ENCODE measurements at regions not wholly inside any gene's neighbourhood (a gene's known extent, or its start where the extent isn't known, plus 50 kb on each side); places are given as distances from the start of the nearest gene placed in this dataset.

DNA sequence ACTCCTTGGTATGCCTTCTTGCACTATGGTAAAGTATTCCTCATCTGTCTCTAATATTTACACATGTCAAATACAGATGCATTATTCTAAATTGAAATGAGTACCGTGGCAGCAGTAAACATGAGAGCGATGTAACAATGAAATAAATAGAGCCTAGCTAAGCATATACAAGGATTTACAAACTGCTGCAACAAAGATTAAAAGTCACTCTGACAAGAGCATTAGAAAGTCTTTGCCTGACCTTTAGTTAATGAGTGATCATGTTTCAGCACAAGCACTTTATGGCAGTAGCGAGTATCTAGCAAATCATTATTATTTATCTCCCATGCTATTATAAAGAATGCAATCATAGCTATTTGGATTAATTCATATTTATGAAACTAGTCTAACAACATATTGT is 547.0 kb upstream of the NDST4 start:
- no peaks in the 10 kb centered on the region for H3K4me1 ChIP-seq (ENCODE audit: insufficient read depth, low read length)
- DNase-seq (ENCODE audit: low spot score) = no peak
- no peaks in the 10 kb centered on the region for H3K79me2 ChIP-seq (ENCODE audit: insufficient read depth, low read length)
- TF ChIP-seq, protein P1, sequence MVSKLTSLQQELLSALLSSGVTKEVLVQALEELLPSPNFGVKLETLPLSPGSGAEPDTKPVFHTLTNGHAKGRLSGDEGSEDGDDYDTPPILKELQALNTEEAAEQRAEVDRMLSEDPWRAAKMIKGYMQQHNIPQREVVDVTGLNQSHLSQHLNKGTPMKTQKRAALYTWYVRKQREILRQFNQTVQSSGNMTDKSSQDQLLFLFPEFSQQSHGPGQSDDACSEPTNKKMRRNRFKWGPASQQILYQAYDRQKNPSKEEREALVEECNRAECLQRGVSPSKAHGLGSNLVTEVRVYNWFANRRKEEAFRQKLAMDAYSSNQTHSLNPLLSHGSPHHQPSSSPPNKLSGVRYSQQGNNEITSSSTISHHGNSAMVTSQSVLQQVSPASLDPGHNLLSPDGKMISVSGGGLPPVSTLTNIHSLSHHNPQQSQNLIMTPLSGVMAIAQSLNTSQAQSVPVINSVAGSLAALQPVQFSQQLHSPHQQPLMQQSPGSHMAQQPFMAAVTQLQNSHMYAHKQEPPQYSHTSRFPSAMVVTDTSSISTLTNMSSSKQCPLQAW (CRISPR knock-in tag; IDR thresholded peaks at IDR 0.05) = no peak
- TF ChIP-seq KLF13 (CRISPR knock-in tag; IDR thresholded peaks at IDR 0.05) = no peak
- no peak for TF ChIP-seq PLRG1 (conservative IDR thresholded peaks at IDR 0.05)
- no peak for TF ChIP-seq SP4 (CRISPR knock-in tag; IDR thresholded peaks at IDR 0.05)
- H3K4me3 ChIP-seq (replicated peaks in 1 of 3; ENCODE audit: insufficient read depth in 1 of 3, low read depth in 2 of 3, low read length in 3 of 3) = no peak overlapping the region
- H3K27ac ChIP-seq (ENCODE audit: extremely low read length, insufficient read depth, low read length) = no peak overlapping the region
- no peak for ATAC-seq
- no peak overlapping the region for H3K4me2 ChIP-seq (ENCODE audit: low read depth, low read length)
- in situ Hi-C loops (cut with HindIII; ENCODE audit: extremely low pct_ligation_motif_present, low pct_unique_long_range_greater_than_20kb) (no loop called here), intact Hi-C loops (cut with micrococcal nuclease; ENCODE audit: unreplicated experiment) (no loop called here)
- WGBS (ENCODE audit: low lambda C conversion rate) = 0% methylated on average over 3 of the region's 3 CpGs
- H3K9ac ChIP-seq (ENCODE audit: insufficient read depth, low read depth, low read length) = no peak overlapping the region
- ChIA-PET POLR2A (no interaction called here), CTCF (ENCODE audit: low intra/inter-chr PET ratio, low total read pairs) (no interaction called here)
- no peaks in the 10 kb centered on the region for H3K36me3 ChIP-seq (replicated peaks in 1 of 2; ENCODE audit: control insufficient read depth in 1 of 2, insufficient read depth in 2 of 2, low read length in 2 of 2)
- no TSS peak for BruUV-seq (replicated peaks)
- no peaks in the 10 kb centered on the region for H3K27me3 ChIP-seq (ENCODE audit: control insufficient read depth in 1 of 2, insufficient read depth in 2 of 2, low read length in 2 of 2)
- no peak overlapping the region for H2AFZ ChIP-seq (ENCODE audit: low read length)
- FAIRE-seq = no peak
- no peaks in the 10 kb centered on the region for H3K9me3 ChIP-seq (ENCODE audit: low read length)
- H4K20me1 ChIP-seq (ENCODE audit: insufficient read depth, low read length) = no peaks in the 10 kb centered on the region

DNA sequence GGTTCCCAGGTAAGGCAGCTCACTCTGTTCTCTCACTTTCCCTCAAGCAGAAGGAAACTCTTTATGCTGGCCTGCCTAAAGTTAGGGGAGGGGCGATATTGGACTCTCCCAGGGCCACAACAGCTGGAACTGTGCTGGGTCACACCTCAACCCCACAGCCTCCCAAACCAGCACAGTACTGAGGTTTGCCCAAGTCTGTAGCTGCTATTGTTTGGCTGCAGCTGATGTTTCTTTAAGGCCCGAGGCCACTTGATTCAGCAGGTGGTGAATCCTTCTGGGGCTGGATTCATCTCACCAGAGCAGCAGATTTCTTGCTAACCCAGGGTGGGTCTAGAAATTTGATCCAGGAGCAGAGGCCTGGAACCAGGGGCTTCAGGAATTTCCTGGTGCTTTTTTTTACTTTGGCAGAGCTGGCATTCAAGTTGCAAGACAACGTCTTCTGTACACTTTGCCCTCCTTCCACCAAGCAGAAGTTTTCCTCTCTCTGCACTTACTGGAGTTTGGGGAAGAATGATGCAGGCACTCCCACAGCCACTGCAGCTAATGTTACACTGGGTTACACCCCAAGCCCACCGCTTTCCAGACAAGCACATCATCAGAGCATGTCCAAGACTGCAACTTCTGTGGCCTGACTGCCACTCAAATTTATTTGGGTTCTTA is 544.7 kb upstream of the NDST4 start:
- Histone ChIP-seq H3K4me1 (ENCODE audit: insufficient read depth, low read length) (no peaks in the 10 kb centered on the region), H3K4me2 (ENCODE audit: low read depth, low read length) (no peak overlapping the region), H3K9me3 (ENCODE audit: low read length) (no peaks in the 10 kb centered on the region), H3K27ac (ENCODE audit: extremely low read length, insufficient read depth, low read length) (no peak overlapping the region), H3K36me3 (replicated peaks in 1 of 2; ENCODE audit: control insufficient read depth in 1 of 2, insufficient read depth in 2 of 2, low read length in 2 of 2) (no peaks in the 10 kb centered on the region), H3K79me2 (ENCODE audit: insufficient read depth, low read length) (no peaks in the 10 kb centered on the region), H3K9ac (ENCODE audit: insufficient read depth, low read depth, low read length) (no peak overlapping the region), H4K20me1 (ENCODE audit: insufficient read depth, low read length) (no peaks in the 10 kb centered on the region), H3K27me3 (ENCODE audit: control insufficient read depth in 1 of 2, insufficient read depth in 2 of 2, low read length in 2 of 2) (no peaks in the 10 kb centered on the region), H3K4me3 (replicated peaks in 1 of 3; ENCODE audit: insufficient read depth in 1 of 3, low read depth in 2 of 3, low read length in 3 of 3) (no peak overlapping the region), H2AFZ (ENCODE audit: low read length) (no peak overlapping the region)
- ChIA-PET POLR2A (no interaction called here), CTCF (ENCODE audit: low intra/inter-chr PET ratio, low total read pairs) (no interaction called here)
- FAIRE-seq = no peak
- intact Hi-C loops (cut with micrococcal nuclease; ENCODE audit: unreplicated experiment) = no loop called here
- no peak for ATAC-seq
- 0% methylated on average over 3 of the region's 4 CpGs for WGBS (ENCODE audit: low lambda C conversion rate)
- in situ Hi-C loops (cut with HindIII; ENCODE audit: extremely low pct_ligation_motif_present, low pct_unique_long_range_greater_than_20kb) = no loop called here
- DNase-seq (ENCODE audit: low spot score) = no peak
- BruUV-seq (replicated peaks) = no TSS peak
- TF ChIP-seq, protein P2, sequence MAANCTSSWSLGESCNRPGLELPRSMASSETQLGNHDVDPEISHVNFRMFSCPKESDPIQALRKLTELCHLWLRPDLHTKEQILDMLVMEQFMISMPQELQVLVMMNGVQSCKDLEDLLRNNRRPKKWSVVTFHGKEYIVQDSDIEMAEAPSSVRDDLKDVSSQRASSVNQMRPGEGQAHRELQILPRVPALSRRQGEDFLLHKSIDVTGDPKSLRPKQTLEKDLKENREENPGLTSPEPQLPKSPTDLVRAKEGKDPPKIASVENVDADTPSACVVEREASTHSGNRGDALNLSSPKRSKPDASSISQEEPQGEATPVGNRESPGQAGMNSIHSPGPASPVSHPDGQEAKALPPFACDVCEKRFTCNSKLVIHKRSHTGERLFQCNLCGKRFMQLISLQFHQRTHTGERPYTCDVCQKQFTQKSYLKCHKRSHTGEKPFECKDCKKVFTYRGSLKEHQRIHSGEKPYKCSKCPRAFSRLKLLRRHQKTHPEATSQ (CRISPR knock-in tag; IDR thresholded peaks at IDR 0.05; ENCODE audit: borderline replicate concordance) = no peak
- TF ChIP-seq SAP130 (CRISPR knock-in tag; IDR thresholded peaks at IDR 0.05; ENCODE audit: low read depth) (no peak), ZNF253 (CRISPR knock-in tag; IDR thresholded peaks at IDR 0.05; ENCODE audit: borderline replicate concordance) (no peak), ZNF567 (CRISPR knock-in tag; IDR thresholded peaks at IDR 0.05; ENCODE audit: borderline replicate concordance) (no peak), XBP1 (CRISPR knock-in tag; IDR thresholded peaks at IDR 0.05) (no peak)
- TF ChIP-seq, protein P3, sequence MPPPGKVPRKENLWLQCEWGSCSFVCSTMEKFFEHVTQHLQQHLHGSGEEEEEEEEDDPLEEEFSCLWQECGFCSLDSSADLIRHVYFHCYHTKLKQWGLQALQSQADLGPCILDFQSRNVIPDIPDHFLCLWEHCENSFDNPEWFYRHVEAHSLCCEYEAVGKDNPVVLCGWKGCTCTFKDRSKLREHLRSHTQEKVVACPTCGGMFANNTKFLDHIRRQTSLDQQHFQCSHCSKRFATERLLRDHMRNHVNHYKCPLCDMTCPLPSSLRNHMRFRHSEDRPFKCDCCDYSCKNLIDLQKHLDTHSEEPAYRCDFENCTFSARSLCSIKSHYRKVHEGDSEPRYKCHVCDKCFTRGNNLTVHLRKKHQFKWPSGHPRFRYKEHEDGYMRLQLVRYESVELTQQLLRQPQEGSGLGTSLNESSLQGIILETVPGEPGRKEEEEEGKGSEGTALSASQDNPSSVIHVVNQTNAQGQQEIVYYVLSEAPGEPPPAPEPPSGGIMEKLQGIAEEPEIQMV (CRISPR knock-in tag; IDR thresholded peaks at IDR 0.05; ENCODE audit: low read depth) = no peak
- TF ChIP-seq, protein P4, sequence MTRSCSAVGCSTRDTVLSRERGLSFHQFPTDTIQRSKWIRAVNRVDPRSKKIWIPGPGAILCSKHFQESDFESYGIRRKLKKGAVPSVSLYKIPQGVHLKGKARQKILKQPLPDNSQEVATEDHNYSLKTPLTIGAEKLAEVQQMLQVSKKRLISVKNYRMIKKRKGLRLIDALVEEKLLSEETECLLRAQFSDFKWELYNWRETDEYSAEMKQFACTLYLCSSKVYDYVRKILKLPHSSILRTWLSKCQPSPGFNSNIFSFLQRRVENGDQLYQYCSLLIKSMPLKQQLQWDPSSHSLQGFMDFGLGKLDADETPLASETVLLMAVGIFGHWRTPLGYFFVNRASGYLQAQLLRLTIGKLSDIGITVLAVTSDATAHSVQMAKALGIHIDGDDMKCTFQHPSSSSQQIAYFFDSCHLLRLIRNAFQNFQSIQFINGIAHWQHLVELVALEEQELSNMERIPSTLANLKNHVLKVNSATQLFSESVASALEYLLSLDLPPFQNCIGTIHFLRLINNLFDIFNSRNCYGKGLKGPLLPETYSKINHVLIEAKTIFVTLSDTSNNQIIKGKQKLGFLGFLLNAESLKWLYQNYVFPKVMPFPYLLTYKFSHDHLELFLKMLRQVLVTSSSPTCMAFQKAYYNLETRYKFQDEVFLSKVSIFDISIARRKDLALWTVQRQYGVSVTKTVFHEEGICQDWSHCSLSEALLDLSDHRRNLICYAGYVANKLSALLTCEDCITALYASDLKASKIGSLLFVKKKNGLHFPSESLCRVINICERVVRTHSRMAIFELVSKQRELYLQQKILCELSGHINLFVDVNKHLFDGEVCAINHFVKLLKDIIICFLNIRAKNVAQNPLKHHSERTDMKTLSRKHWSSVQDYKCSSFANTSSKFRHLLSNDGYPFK (CRISPR knock-in tag; IDR thresholded peaks at IDR 0.05; ENCODE audit: borderline replicate concordance) = no peak

Data from HepG2 (cell line).